ENCODE measurements at regions not wholly inside any gene's neighbourhood (a gene's known extent, or its start where the extent isn't known, plus 50 kb on each side); places are given as distances from the start of the nearest gene placed in this dataset.

DNA sequence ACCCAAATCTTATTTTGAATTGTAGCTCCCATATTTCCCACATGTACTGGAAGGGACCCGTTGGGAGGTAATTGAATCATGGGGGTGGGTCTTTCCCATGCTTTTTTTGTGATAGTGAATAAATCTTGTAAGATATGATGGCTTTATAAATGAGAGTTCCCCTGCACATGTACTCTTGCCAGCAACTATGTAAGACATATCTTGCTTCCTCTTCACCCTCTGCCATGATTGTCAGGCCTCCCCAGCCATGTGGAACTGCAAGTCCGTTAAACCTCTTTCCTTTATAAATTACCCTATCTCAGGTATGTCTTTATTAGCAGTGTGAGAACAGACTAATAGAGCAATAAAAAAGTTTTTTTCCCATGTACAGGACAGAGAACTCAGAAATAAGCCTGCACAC is 468.4 kb upstream of the SPHKAP start:
- DNase-seq (ENCODE audit: low read depth in 6 of 9, low spot score in 9 of 9), result no peak
- Histone ChIP-seq H3K36me3 (ENCODE audit: control insufficient read depth in 2 of 2, insufficient read depth in 2 of 2, low read length in 1 of 2) (no peaks in the 10 kb centered on the region), H3K4me1 (ENCODE audit: control insufficient read depth in 2 of 2, insufficient read depth in 2 of 2, low read length in 2 of 2) (no peaks in the 10 kb centered on the region), H3K27ac (ENCODE audit: low read depth in 1 of 2, low read length in 1 of 2) (no peak overlapping the region), H3K4me3 (ENCODE audit: low read length in 2 of 2) (no peak overlapping the region), H3K9me3 (ENCODE audit: control insufficient read depth in 2 of 2, insufficient read depth in 1 of 2, low read length in 1 of 2) (no peaks in the 10 kb centered on the region), H3K27me3 (ENCODE audit: control insufficient read depth in 2 of 2, insufficient read depth in 1 of 2, low read length in 1 of 2) (no peaks in the 10 kb centered on the region)
- WGBS, result 83% methylated on average over 2 of the region's 2 CpGs

DNA sequence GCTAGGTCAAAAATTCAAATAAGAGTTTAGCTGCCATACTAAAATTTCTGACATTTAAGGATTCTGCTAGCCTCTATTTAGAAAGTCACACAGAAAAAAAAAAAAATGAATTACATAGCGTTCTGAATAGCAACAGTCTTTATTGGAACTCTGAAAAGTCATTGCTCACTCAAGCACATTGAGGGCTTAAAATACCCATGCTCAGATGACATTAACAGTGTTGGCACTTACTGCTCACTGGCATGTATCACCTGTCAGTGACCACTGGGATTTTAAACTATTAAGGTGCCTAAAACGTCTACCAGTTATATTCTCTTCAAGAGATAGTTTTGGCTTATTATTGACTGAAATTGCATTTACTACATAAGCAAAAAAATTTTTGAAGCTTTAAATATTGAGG is 468.0 kb upstream of the SPHKAP start:
- no peak for DNase-seq (ENCODE audit: low read depth in 6 of 9, low spot score in 9 of 9)
- no peaks in the 10 kb centered on the region for H3K4me1 ChIP-seq (ENCODE audit: control insufficient read depth in 2 of 2, insufficient read depth in 2 of 2, low read length in 2 of 2)
- 91% methylated on average over 2 of the region's 2 CpGs for WGBS

DNA sequence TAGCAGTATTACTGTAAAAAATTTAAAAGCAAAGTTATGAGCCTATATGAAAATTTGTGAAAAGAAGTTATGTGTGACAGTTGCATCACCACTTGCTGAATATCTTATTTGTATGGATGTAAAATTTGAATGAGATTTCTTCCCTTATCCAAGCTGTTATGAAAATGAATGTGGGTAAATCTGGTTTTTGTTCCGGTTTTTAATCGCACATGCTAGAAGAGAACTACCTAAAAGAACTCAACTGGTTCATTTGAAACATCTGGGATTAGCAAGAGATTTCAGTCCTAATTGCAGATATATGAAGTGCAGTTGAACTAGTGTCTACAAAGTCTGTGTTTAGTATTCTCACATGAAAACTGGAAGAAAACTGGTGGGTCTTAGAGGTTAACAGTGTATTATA is 467.1 kb upstream of the SPHKAP start:
- WGBS, result 96% methylated on average over 2 of the region's 2 CpGs
- no peak overlapping the region for H3K27ac ChIP-seq (ENCODE audit: low read depth in 1 of 2, low read length in 1 of 2)
- no peaks in the 10 kb centered on the region for H3K36me3 ChIP-seq (ENCODE audit: control insufficient read depth in 2 of 2, insufficient read depth in 2 of 2, low read length in 1 of 2)
- H3K9me3 ChIP-seq (ENCODE audit: control insufficient read depth in 2 of 2, insufficient read depth in 1 of 2, low read length in 1 of 2), result no peaks in the 10 kb centered on the region
- no peaks in the 10 kb centered on the region for H3K27me3 ChIP-seq (ENCODE audit: control insufficient read depth in 2 of 2, insufficient read depth in 1 of 2, low read length in 1 of 2)
- H3K4me3 ChIP-seq (ENCODE audit: low read length in 2 of 2), result no peak overlapping the region
- no peaks in the 10 kb centered on the region for H3K4me1 ChIP-seq (ENCODE audit: control insufficient read depth in 2 of 2, insufficient read depth in 2 of 2, low read length in 2 of 2)
- no peak for DNase-seq (ENCODE audit: low read depth in 6 of 9, low spot score in 9 of 9)

More for the DNA sequence above, 468.0 kb upstream of the SPHKAP start:
- Histone ChIP-seq H3K27me3 (ENCODE audit: control insufficient read depth in 2 of 2, insufficient read depth in 1 of 2, low read length in 1 of 2) (no peaks in the 10 kb centered on the region), H3K4me3 (ENCODE audit: low read length in 2 of 2) (no peak overlapping the region), H3K9me3 (ENCODE audit: control insufficient read depth in 2 of 2, insufficient read depth in 1 of 2, low read length in 1 of 2) (no peaks in the 10 kb centered on the region), H3K27ac (ENCODE audit: low read depth in 1 of 2, low read length in 1 of 2) (no peak overlapping the region), H3K36me3 (ENCODE audit: control insufficient read depth in 2 of 2, insufficient read depth in 2 of 2, low read length in 1 of 2) (no peaks in the 10 kb centered on the region)

DNA sequence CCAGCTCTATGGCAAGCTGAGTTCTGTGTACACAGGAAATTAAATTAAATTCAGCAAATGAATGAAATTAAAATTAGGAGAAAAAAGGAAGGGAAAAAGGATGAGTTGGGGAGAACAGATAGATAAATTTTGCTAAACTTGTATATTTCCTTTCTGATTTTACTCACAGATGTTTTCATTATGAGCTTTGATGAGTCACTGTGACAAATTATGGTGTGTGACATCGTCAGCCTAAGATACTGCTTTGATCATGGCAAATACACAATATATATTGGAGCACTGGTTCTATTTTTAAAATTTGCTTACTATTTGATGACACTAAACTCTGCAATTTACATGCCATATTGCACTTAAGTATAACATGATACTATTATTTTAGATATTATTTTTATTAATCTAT is 464.6 kb upstream of the SPHKAP start:
- Histone ChIP-seq H3K36me3 (ENCODE audit: control insufficient read depth in 2 of 2, insufficient read depth in 2 of 2, low read length in 1 of 2) (no peaks in the 10 kb centered on the region), H3K4me3 (ENCODE audit: low read length in 2 of 2) (no peak overlapping the region), H3K27ac (ENCODE audit: low read depth in 1 of 2, low read length in 1 of 2) (no peak overlapping the region), H3K9me3 (ENCODE audit: control insufficient read depth in 2 of 2, insufficient read depth in 1 of 2, low read length in 1 of 2) (no peaks in the 10 kb centered on the region), H3K4me1 (ENCODE audit: control insufficient read depth in 2 of 2, insufficient read depth in 2 of 2, low read length in 2 of 2) (no peaks in the 10 kb centered on the region), H3K27me3 (ENCODE audit: control insufficient read depth in 2 of 2, insufficient read depth in 1 of 2, low read length in 1 of 2) (no peaks in the 10 kb centered on the region)
- 91% methylated on average over 1 of the region's 1 CpG for WGBS
- DNase-seq (ENCODE audit: low read depth in 6 of 9, low spot score in 9 of 9), result no peak

DNA sequence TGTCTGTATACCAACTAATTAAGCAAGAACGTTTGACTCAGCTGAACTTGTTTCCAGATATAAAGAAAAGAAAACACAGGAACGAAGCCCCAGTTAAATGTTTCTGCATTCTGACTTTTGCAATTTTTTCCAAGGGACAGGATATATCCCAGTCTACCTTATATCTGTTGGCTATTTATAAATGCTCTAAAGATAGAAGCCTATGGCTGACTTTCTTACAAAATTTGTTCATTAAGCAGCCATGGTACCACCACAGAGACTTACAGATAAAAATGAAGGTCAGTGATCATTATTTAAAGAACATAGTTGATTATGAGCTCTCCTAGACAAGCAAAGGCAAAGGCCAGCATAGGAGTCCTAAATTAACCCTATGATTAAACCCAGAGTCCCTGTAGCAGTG is 462.7 kb upstream of the SPHKAP start:
- no peak overlapping the region for H3K27ac ChIP-seq (ENCODE audit: low read depth in 1 of 2, low read length in 1 of 2)
- 87% methylated on average over 2 of the region's 2 CpGs for WGBS
- H3K27me3 ChIP-seq (ENCODE audit: control insufficient read depth in 2 of 2, insufficient read depth in 1 of 2, low read length in 1 of 2), result no peaks in the 10 kb centered on the region
- no peak overlapping the region for H3K4me3 ChIP-seq (ENCODE audit: low read length in 2 of 2)
- H3K4me1 ChIP-seq (ENCODE audit: control insufficient read depth in 2 of 2, insufficient read depth in 2 of 2, low read length in 2 of 2), result no peaks in the 10 kb centered on the region
- H3K9me3 ChIP-seq (ENCODE audit: control insufficient read depth in 2 of 2, insufficient read depth in 1 of 2, low read length in 1 of 2), result no peaks in the 10 kb centered on the region
- no peaks in the 10 kb centered on the region for H3K36me3 ChIP-seq (ENCODE audit: control insufficient read depth in 2 of 2, insufficient read depth in 2 of 2, low read length in 1 of 2)
- DNase-seq (ENCODE audit: low read depth in 6 of 9, low spot score in 9 of 9), result no peak

DNA sequence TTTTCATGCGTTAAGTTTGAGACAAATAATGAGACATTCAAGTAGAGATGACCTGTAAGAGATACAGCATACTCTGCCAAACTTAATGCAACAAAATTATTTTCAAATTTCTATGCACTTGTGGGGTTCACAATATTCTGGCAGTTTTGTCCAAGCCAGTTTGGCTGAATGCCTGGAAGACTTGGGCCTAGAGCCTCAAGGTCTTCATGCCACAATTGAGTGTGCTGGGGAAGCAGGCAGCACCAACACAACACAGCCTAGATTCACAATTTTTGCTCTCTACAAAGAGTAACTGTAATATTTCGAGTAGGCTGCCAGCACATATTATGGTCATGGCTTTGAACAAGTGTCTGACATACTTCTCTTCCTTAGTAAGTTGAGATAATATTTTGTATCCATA is 461.4 kb upstream of the SPHKAP start:
- 83% methylated on average over 2 of the region's 2 CpGs for WGBS
- DNase-seq (ENCODE audit: low read depth in 6 of 9, low spot score in 9 of 9), result no peak

DNA sequence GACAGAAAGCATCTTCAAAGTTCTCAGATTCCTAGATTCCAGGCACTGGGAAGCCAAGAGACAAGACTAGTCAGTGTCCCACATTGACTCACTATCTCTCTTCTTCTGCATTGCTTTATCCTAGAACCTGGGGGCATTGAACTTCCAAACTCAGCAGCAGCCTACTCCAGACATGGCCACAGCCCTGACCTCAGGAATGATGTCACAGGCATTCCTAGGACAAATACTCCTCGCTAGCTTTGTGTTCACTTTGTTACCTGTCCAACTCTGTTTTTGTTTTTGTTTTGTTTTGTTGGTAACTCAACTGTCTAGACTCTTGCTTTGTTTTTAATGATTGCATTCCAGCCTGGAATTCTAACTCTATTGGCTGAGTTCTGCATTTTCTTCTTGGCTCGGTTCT is 449.3 kb upstream of the SPHKAP start:
- Histone ChIP-seq H3K9me3 (ENCODE audit: control insufficient read depth in 2 of 2, insufficient read depth in 1 of 2, low read length in 1 of 2) (peaks cover 0 to 10% of the 10 kb centered on the region in 2 donors), H3K27me3 (ENCODE audit: control insufficient read depth in 2 of 2, insufficient read depth in 1 of 2, low read length in 1 of 2) (no peaks in the 10 kb centered on the region), H3K27ac (ENCODE audit: low read depth in 1 of 2, low read length in 1 of 2) (no peak overlapping the region), H3K4me3 (ENCODE audit: low read length in 2 of 2) (no peak overlapping the region), H3K4me1 (ENCODE audit: control insufficient read depth in 2 of 2, insufficient read depth in 2 of 2, low read length in 2 of 2) (no peaks in the 10 kb centered on the region), H3K36me3 (ENCODE audit: control insufficient read depth in 2 of 2, insufficient read depth in 2 of 2, low read length in 1 of 2) (no peaks in the 10 kb centered on the region)
- no peak for DNase-seq (ENCODE audit: low read depth in 6 of 9, low spot score in 9 of 9)
- WGBS, result 85% methylated on average over 2 of the region's 2 CpGs

More for the DNA sequence above, 461.4 kb upstream of the SPHKAP start:
- no peaks in the 10 kb centered on the region for H3K9me3 ChIP-seq (ENCODE audit: control insufficient read depth in 2 of 2, insufficient read depth in 1 of 2, low read length in 1 of 2)
- no peak overlapping the region for H3K27ac ChIP-seq (ENCODE audit: low read depth in 1 of 2, low read length in 1 of 2)
- H3K4me3 ChIP-seq (ENCODE audit: low read length in 2 of 2), result no peak overlapping the region
- no peaks in the 10 kb centered on the region for H3K36me3 ChIP-seq (ENCODE audit: control insufficient read depth in 2 of 2, insufficient read depth in 2 of 2, low read length in 1 of 2)
- H3K4me1 ChIP-seq (ENCODE audit: control insufficient read depth in 2 of 2, insufficient read depth in 2 of 2, low read length in 2 of 2), result no peaks in the 10 kb centered on the region
- no peaks in the 10 kb centered on the region for H3K27me3 ChIP-seq (ENCODE audit: control insufficient read depth in 2 of 2, insufficient read depth in 1 of 2, low read length in 1 of 2)

DNA sequence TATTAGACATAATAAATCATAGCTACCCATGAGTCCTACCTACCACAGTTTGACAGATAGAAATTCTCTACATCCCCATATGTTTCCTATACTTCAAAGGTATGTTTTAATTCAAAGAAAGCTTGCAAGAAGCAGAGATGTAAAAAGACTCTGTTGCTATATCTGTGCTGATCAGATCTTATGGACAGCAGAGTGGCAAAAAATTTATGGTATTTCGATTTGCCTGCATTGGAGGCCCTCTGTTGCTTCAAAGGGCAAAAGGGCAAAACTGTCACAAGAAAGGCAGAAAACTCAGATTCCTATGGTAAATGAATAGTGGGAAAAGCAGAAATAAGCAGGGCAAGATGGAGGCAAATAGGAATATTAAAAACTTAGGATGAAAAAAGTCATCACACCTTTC is 447.8 kb upstream of the SPHKAP start:
- no peak for DNase-seq (ENCODE audit: low read depth in 6 of 9, low spot score in 9 of 9)
- H3K4me1 ChIP-seq (ENCODE audit: control insufficient read depth in 2 of 2, insufficient read depth in 2 of 2, low read length in 2 of 2), result no peaks in the 10 kb centered on the region
- H3K36me3 ChIP-seq (ENCODE audit: control insufficient read depth in 2 of 2, insufficient read depth in 2 of 2, low read length in 1 of 2), result no peaks in the 10 kb centered on the region
- H3K27ac ChIP-seq (ENCODE audit: low read depth in 1 of 2, low read length in 1 of 2), result no peak overlapping the region
- 86% methylated on average over 1 of the region's 1 CpG for WGBS
- H3K9me3 ChIP-seq (ENCODE audit: control insufficient read depth in 2 of 2, insufficient read depth in 1 of 2, low read length in 1 of 2), result peaks cover 0 to 8% of the 10 kb centered on the region in 2 donors
- no peaks in the 10 kb centered on the region for H3K27me3 ChIP-seq (ENCODE audit: control insufficient read depth in 2 of 2, insufficient read depth in 1 of 2, low read length in 1 of 2)
- H3K4me3 ChIP-seq (ENCODE audit: low read length in 2 of 2), result no peak overlapping the region

DNA sequence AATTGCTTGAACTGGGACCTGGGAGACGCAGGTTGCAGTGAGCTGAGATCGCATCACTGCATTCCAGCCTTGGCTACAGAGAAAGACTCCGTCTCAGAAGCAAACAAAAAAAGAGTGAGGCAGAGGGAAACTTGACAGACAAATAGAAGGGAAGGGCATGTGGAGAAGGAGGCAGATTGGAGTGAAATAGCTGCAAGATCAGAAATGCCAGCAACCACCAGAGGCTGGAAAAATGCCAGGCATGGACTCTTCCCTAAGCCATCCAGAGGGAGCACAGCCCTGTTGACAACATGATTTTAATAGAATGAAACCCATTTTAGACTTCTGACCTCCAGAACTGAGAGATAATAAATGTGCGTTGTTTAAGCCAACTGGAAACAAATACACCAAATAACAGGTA is 447.2 kb upstream of the SPHKAP start:
- peaks cover 0 to 8% of the 10 kb centered on the region in 2 donors for H3K9me3 ChIP-seq (ENCODE audit: control insufficient read depth in 2 of 2, insufficient read depth in 1 of 2, low read length in 1 of 2)
- no peak overlapping the region for H3K4me3 ChIP-seq (ENCODE audit: low read length in 2 of 2)
- WGBS, result 93% methylated on average over 4 of the region's 4 CpGs
- no peak overlapping the region for H3K27ac ChIP-seq (ENCODE audit: low read depth in 1 of 2, low read length in 1 of 2)
- H3K27me3 ChIP-seq (ENCODE audit: control insufficient read depth in 2 of 2, insufficient read depth in 1 of 2, low read length in 1 of 2), result no peaks in the 10 kb centered on the region
- no peaks in the 10 kb centered on the region for H3K4me1 ChIP-seq (ENCODE audit: control insufficient read depth in 2 of 2, insufficient read depth in 2 of 2, low read length in 2 of 2)
- DNase-seq (ENCODE audit: low read depth in 6 of 9, low spot score in 9 of 9), result no peak
- H3K36me3 ChIP-seq (ENCODE audit: control insufficient read depth in 2 of 2, insufficient read depth in 2 of 2, low read length in 1 of 2), result no peaks in the 10 kb centered on the region

DNA sequence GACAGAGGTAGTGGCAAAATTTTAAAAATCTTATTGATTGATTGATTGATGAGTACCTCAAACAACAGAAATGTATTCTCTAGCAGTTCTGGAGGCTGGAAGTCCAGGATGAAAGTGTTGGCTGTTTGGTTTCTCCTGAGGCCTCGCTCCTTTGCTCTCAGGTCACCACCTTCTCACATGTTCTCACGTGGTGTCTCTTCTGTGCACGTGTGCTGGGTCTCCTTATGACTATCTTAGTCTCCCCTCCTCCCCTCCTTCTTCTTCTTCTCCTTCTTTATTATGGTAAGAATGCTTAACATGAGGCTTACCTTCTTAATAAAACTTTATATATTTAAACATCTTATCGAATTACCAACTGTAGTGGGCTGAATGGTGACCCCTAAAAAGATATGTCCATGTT is 446.0 kb upstream of the SPHKAP start:
- no peaks in the 10 kb centered on the region for H3K4me1 ChIP-seq (ENCODE audit: control insufficient read depth in 2 of 2, insufficient read depth in 2 of 2, low read length in 2 of 2)
- H3K27ac ChIP-seq (ENCODE audit: low read depth in 1 of 2, low read length in 1 of 2), result no peak overlapping the region
- H3K4me3 ChIP-seq (ENCODE audit: low read length in 2 of 2), result no peak overlapping the region
- H3K27me3 ChIP-seq (ENCODE audit: control insufficient read depth in 2 of 2, insufficient read depth in 1 of 2, low read length in 1 of 2), result no peaks in the 10 kb centered on the region
- WGBS, result 84% methylated on average over 4 of the region's 4 CpGs
- H3K36me3 ChIP-seq (ENCODE audit: control insufficient read depth in 2 of 2, insufficient read depth in 2 of 2, low read length in 1 of 2), result no peaks in the 10 kb centered on the region
- no peak for DNase-seq (ENCODE audit: low read depth in 6 of 9, low spot score in 9 of 9)
- H3K9me3 ChIP-seq (ENCODE audit: control insufficient read depth in 2 of 2, insufficient read depth in 1 of 2, low read length in 1 of 2), result peaks cover 0 to 8% of the 10 kb centered on the region in 2 donors
